Spleen (tissue), 7 donors: ENCODE measurements at regions not wholly inside any gene's neighbourhood (a gene's known extent, or its start where the extent isn't known, plus 50 kb on each side); places are given as distances from the start of the nearest gene placed in this dataset.

Source experiments
- POLR2A ChIP-seq, 3 donors: fragments of 450-650 bp; IDR thresholded peaks; one replicate each; pipeline ENCODE4 v1.5.1; 2017; ENCODE audit warnings: antibody characterized with exemption in 3 of 3, mild to moderate bottlenecking in 1 of 3
- POLR2AphosphoS5 ChIP-seq, 3 donors: sonication (generic); formaldehyde crosslinking; IDR thresholded peaks; one replicate each; pipeline ENCODE4 v1.5.1; 2017; ENCODE audit warnings: antibody characterized with exemption in 3 of 3
- TF ChIP-seq, protein P1 (sequence below), 11 experiments: fragments of 200-600 bp in 7 of 11; fragments of 450-650 bp in 4 of 11; sonication (generic) in 4 of 11; IDR thresholded peaks in 8 of 11; conservative IDR thresholded peaks in 3 of 11; 1 replicate in 7 of 11; 2 replicates in 4 of 11; pipeline versions ENCODE4 v1.4.0 to v1.8.0; 2016 to 2021; ENCODE audit warnings: antibody characterized with exemption in 11 of 11, inconsistent platforms in 4 of 11, mild to moderate bottlenecking in 1 of 11
- donor health status: DM: no; HTN: no; CAD: no; lungs with moderate emphysema.
- donor health status: DM: no; HTN: no; CAD: no.
- donor health status: DM: no; HTN: no; CAD: no.

DNA sequence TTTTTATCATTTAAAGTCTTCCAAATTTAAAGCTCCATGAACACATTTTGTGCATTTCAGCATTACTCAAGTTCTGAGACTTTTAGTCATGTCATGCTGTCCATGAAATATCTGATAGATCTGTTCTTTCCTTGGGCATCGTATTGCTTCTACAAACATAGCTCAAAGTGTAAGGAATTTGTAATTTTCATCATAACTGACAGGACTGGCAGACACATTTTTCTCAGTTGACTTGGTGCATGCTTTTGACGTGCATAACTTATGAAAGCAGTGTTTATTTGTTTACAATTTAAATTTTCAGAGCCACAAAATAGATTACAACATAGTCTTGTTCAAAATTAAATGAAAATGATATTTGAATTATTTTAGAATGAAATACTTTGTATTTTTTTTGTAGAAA lies 812.1 kb upstream of the NOVA1 start:
- TF ChIP-seq, protein P1, sequence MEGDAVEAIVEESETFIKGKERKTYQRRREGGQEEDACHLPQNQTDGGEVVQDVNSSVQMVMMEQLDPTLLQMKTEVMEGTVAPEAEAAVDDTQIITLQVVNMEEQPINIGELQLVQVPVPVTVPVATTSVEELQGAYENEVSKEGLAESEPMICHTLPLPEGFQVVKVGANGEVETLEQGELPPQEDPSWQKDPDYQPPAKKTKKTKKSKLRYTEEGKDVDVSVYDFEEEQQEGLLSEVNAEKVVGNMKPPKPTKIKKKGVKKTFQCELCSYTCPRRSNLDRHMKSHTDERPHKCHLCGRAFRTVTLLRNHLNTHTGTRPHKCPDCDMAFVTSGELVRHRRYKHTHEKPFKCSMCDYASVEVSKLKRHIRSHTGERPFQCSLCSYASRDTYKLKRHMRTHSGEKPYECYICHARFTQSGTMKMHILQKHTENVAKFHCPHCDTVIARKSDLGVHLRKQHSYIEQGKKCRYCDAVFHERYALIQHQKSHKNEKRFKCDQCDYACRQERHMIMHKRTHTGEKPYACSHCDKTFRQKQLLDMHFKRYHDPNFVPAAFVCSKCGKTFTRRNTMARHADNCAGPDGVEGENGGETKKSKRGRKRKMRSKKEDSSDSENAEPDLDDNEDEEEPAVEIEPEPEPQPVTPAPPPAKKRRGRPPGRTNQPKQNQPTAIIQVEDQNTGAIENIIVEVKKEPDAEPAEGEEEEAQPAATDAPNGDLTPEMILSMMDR (IDR thresholded peaks at IDR 0.05 in 8 of 11, conservative IDR thresholded peaks at IDR 0.05 in 3 of 11) = no peak
- TF ChIP-seq POLR2AphosphoS5 (IDR thresholded peaks at IDR 0.05) (no peak), POLR2A (IDR thresholded peaks at IDR 0.05) (no peak)
